Adrenal gland (tissue), 9 donors: ENCODE measurements at regions not wholly inside any gene's neighbourhood (a gene's known extent, or its start where the extent isn't known, plus 50 kb on each side); places are given as distances from the start of the nearest gene placed in this dataset.

ENCODE experiments used
- DNase-seq, 7 donors: peaks; one replicate each; pipeline ENCODE4 v3.0.0-alpha.2; 2019 to 2020
- H3K27ac ChIP-seq, 5 donors: fragments of 200-600 bp; sonication (generic) in 4 of 5; 1 replicate in 3 of 5; 2 replicates in 2 of 5; pipeline versions ENCODE4 v1.5.1 to v1.8.0; 2016 to 2020; ENCODE audit warnings: mild to moderate bottlenecking in 1 of 5
- H3K27me3 ChIP-seq: fragments of 200-600 bp; 2 replicates; pipeline ENCODE4 v1.8.0; 2021
- H3K36me3 ChIP-seq, 2 donors: fragments of 200-600 bp; replicated peaks in 1 of 2; 1 replicate in 1 of 2; 2 replicates in 1 of 2; pipeline versions ENCODE4 v1.5.1 to v1.8.0; 2018 to 2022
- H3K4me1 ChIP-seq, 2 donors: fragments of 200-600 bp; replicated peaks in 1 of 2; 1 replicate in 1 of 2; 2 replicates in 1 of 2; pipeline versions ENCODE4 v1.5.1 to v1.8.0; 2018 to 2021
- H3K4me3 ChIP-seq, 4 donors: fragments of 200-600 bp; sonication (generic) in 3 of 4; one replicate each; pipeline ENCODE4 v1.5.1; 2016 to 2018
- H3K9me3 ChIP-seq, 3 donors: fragments of 200-600 bp; sonication (generic) in 1 of 3; replicated peaks in 1 of 3; 1 replicate in 2 of 3; 2 replicates in 1 of 3; pipeline versions ENCODE4 v1.5.1 to v1.8.0; 2016 to 2021
- CTCF ChIP-seq, 6 experiments: fragments of 450-650 bp in 4 of 6; fragments of 200-600 bp in 2 of 6; sonication (generic) in 1 of 6; IDR thresholded peaks; 1 replicate in 5 of 6; 2 replicates in 1 of 6; pipeline versions ENCODE4 v1.5.1 to v1.8.0; 2016 to 2021; ENCODE audit warnings: antibody characterized with exemption in 6 of 6, mild to moderate bottlenecking in 2 of 6, moderate library complexity in 1 of 6
- POLR2A ChIP-seq, 2 donors: fragments of 450-650 bp; IDR thresholded peaks; one replicate each; pipeline ENCODE4 v1.6.1; 2017; ENCODE audit warnings: antibody characterized with exemption in 2 of 2, mild to moderate bottlenecking in 2 of 2, moderate library complexity in 1 of 2
- WGBS, 4 donors: extraction: QIAGEN DNeasy Blood & Tissue Kit in 2 of 4; methylation state at CpG; one replicate each; pipeline versions ENCODE4 v1.1.5 to v1.1.7; 2013 to 2017; 5-methylcytosine and 5-hydroxymethylcytosine counted together
- intact Hi-C, 2 donors: fragments of 100-400 bp; cut with DNase I; formaldehyde crosslinking; loops; one replicate each; pipeline versions ENCODE4 v1.14.1 to v1.15.0; 2022 to 2023
- donor health status: healthy with polysubstance abuse.
- donor health status: Bipolar disorder and iron deficiency.
- donor health status: DM: yes; HTN: yes; CAD: no.
- donor health status: DM: no; HTN: no; CAD: no.
- donor health status: DM: no; HTN: no; CAD: no.

DNA sequence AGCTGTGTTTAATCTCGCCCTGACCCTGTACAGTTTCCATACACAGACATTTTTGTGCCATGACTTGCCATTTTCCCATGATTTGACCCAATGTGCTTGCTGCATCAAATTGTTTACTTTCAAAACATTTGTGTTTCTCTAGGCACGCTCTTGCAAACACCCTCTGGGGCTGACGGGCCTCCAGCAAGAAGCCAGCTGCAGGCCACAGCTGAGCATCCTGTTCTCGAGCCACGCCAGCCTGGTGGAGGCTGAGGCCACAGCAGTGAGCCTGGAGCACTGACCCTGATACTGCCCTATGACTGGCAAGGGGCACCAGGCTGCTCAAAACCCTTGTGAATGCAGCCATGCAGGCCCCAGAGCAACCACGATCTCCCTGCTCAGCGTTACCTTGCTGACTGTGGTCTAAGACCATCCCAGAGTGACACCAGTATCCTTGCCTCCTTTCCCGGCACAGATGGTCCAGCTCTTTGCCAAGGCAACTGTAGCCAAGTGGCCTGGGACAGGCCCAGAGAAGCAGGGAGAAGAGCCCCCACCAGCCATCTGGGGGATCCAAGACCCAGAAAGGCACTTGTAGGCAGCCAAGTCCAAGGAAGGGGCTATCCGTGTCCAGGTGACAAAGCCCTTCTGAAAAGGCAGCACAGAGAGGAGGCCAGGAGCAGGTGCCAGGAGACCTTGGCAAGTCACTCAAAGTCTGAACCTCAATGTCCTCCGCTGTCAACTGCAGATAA, 78.5 kb downstream of the OAT start:
- TF ChIP-seq CTCF (IDR thresholded peaks at IDR 0.05), result no peak
- TF ChIP-seq POLR2A (IDR thresholded peaks at IDR 0.05), result no peak
- intact Hi-C loops, result no loop called here
- Histone ChIP-seq H3K27ac (peak overlapping the region in 1 of 5 donors; percentile 65), H3K27me3 (no peaks in the 10 kb centered on the region), H3K9me3 (no peaks in the 10 kb centered on the region), H3K36me3 (no peaks in the 10 kb centered on the region), H3K4me1 (peaks cover 0 to 5% of the 10 kb centered on the region in 2 donors), H3K4me3 (no peak overlapping the region)
- peak in 4 of 7 donors; percentile 30 to 63 (median 39) for DNase-seq
- 63 to 77% (median 70%) methylated on average over 8 to 10 of the region's 10 CpGs for WGBS, 4 donors

DNA sequence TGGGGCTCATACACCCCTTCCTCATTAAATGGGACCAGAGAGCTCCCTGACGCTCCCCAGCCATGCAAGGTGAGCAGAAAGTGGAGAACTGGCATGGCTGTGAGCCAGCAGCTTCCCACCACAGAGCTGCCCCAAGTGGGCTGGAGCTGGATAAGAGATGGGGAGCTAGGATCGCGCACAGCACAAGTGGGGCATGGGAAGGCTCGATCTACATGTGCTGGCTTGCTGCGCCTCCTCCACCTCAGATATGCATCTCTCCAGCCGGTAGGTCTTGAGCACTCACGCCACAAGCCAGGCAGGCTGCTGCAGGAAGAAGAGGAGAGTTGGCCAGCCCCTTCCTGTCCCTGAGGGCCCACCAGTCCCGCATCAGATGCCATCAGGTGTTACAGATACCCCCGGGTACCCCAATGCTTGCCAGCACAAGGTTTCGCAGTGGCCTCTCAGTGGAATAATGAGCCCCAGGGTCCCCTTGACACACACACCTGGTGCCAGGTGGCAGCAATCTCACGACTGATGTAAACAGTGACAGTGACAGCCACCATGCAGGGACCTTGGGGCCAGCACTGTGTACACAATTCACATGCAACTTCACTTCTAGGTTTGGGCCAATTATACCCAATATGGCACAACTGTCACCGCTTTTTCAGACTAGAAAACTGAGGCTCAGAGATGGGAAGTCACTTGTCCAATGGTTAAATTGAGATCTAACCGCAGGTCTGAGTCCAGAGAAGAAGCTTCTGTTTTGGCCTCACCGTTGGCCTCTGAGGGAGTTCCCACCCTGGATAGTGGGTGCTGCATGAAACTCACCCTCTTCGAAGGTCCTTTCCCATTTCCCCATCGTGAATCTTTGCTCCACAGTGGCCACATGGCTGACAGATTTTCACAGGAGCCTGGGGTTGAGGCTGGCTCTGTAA, 79.3 kb downstream of the OAT start:
- 71 to 83% (median 79%) methylated on average over 6 to 16 of the region's 16 CpGs for WGBS, 4 donors
- peak in 1 of 7 donors; percentile 9 for DNase-seq
- H3K36me3 ChIP-seq, result no peaks in the 10 kb centered on the region
- intact Hi-C loops, result no loop called here
- TF ChIP-seq CTCF (IDR thresholded peaks at IDR 0.05) (no peak), POLR2A (IDR thresholded peaks at IDR 0.05) (no peak)
- H3K4me1 ChIP-seq, result peaks cover 0 to 5% of the 10 kb centered on the region in 2 donors
- no peaks in the 10 kb centered on the region for H3K9me3 ChIP-seq
- H3K27ac ChIP-seq, result peak overlapping the region in 1 of 5 donors; percentile 52
- no peaks in the 10 kb centered on the region for H3K27me3 ChIP-seq
- H3K4me3 ChIP-seq, result no peak overlapping the region

DNA sequence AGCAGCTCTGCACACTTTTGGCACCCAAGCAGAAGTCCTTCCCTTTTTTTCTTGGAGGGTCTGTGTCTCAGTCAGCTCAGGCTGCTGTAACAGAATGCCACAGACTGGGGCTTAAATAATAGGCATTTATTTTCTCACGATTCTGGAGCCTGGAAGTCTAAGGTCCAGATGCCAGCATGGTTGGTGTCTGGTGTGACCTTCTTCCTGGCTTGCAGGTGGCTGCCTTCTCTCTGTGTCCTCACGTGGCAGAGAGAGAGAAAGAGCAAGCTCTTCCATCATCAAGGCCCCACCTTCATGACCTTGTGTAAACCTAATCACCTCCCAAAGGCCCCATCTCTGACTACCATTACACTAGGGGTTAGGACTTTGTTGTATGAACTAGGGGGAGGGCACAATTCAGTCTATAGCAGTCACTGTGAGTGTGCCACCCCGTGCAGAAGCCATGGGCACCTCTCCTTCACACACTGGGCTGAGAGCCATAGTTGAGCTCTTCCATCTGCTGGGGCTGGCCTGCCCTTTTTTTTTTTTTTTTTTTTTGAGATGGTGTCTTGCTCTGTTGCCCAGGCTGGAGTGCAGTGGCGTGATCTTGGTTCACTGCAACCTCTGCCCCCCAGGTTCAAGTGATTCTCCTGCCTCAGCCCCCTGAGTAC, 80.3 kb downstream of the OAT start:
- Histone ChIP-seq H3K27ac (no peak overlapping the region), H3K9me3 (no peaks in the 10 kb centered on the region), H3K27me3 (no peaks in the 10 kb centered on the region), H3K36me3 (no peaks in the 10 kb centered on the region), H3K4me3 (no peak overlapping the region), H3K4me1 (peaks cover 0 to 5% of the 10 kb centered on the region in 2 donors)
- 67 to 71% (median 68%) methylated on average over 4 of the region's 4 CpGs for WGBS, 4 donors
- TF ChIP-seq CTCF (IDR thresholded peaks at IDR 0.05) (no peak), POLR2A (IDR thresholded peaks at IDR 0.05) (no peak)
- no peak for DNase-seq
- intact Hi-C loops, result no loop called here

- intact Hi-C loops, result no loop called here
- Histone ChIP-seq H3K27me3 (no peaks in the 10 kb centered on the region), H3K36me3 (no peaks in the 10 kb centered on the region), H3K9me3 (no peaks in the 10 kb centered on the region), H3K4me3 (no peak overlapping the region), H3K4me1 (peaks cover 0 to 5% of the 10 kb centered on the region in 2 donors), H3K27ac (no peak overlapping the region)
- WGBS, 4 donors, result 31 to 59% (median 46%) methylated on average over 2 of the region's 2 CpGs
- no peak for TF ChIP-seq POLR2A (IDR thresholded peaks at IDR 0.05)
- DNase-seq, result no peak
These were observed 82.5 kb downstream of the OAT start for GRCh38 chr10:124336186-124336585.
